Keratinocyte (primary cell): ENCODE measurements at regions not wholly inside any gene's neighbourhood (a gene's known extent, or its start where the extent isn't known, plus 50 kb on each side); places are given as distances from the start of the nearest gene placed in this dataset.

ENCODE experiments used
- EZH2 ChIP-seq: IDR thresholded peaks from one replicate; pipeline ENCODE4 v1.6.1; 2012; ENCODE audit warnings: inconsistent platforms, mild to moderate bottlenecking, low read length, moderate library complexity
- TF ChIP-seq, protein P1 (sequence below), 3 experiments: IDR thresholded peaks in 1 of 3; conservative IDR thresholded peaks in 1 of 3; optimal IDR thresholded peaks in 1 of 3; 2 replicates in 2 of 3; 3 replicates in 1 of 3; pipeline versions ENCODE3 to v1.5.1; 2011; ENCODE audit warnings: low read length in 3 of 3, mild to moderate bottlenecking in 3 of 3, moderate library complexity in 2 of 3, control low read depth in 1 of 3, inconsistent platforms in 1 of 3; ENCODE audit not compliant: insufficient read depth in 2 of 3; ENCODE audit errors: extremely low read depth in 1 of 3

DNA sequence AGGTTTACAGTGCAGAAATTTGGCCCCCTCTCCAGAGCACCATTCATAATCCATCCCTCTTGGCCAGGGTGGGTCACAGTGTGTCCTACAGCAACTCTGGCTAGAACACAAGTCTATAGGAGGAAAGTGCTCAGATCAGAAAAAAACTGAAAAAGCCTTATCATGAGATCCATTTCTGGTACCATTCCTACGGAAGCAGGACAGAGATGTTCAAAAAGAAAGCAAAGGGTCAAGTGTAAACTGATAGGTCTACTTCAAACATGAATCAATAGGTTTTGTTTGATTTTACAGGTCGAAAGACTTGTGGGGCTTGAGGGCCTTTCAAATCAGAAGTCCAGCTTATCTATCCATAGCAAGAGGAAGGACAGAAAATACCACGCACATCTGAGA, 326.4 kb downstream of the SOX9 start:
- TF ChIP-seq EZH2: no peak
- TF ChIP-seq, protein P1, sequence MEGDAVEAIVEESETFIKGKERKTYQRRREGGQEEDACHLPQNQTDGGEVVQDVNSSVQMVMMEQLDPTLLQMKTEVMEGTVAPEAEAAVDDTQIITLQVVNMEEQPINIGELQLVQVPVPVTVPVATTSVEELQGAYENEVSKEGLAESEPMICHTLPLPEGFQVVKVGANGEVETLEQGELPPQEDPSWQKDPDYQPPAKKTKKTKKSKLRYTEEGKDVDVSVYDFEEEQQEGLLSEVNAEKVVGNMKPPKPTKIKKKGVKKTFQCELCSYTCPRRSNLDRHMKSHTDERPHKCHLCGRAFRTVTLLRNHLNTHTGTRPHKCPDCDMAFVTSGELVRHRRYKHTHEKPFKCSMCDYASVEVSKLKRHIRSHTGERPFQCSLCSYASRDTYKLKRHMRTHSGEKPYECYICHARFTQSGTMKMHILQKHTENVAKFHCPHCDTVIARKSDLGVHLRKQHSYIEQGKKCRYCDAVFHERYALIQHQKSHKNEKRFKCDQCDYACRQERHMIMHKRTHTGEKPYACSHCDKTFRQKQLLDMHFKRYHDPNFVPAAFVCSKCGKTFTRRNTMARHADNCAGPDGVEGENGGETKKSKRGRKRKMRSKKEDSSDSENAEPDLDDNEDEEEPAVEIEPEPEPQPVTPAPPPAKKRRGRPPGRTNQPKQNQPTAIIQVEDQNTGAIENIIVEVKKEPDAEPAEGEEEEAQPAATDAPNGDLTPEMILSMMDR (optimal IDR thresholded peaks at IDR 0.05 in 1 of 3, IDR thresholded peaks at IDR 0.05 in 1 of 3, conservative IDR thresholded peaks at IDR 0.05 in 1 of 3; ENCODE audit: extremely low read depth in 1 of 3, insufficient read depth in 2 of 3, low read length in 3 of 3): no peak
